Right forelimb (tissue), 1 donor: ENCODE measurements at regions not wholly inside any gene's neighbourhood (a gene's known extent, or its start where the extent isn't known, plus 50 kb on each side); places are given as distances from the start of the nearest gene placed in this dataset.
"Not testable (repeated sequence)": the region's sequence is repeated elsewhere in the genome, so short reads cannot be mapped to it uniquely, and the experiment has no call there.

Source experiments
- DNase-seq: peaks from one replicate; pipeline ENCODE4 v3.0.0-alpha.2; 2018

GRCh38 chr14:77985211-77985615 lies 185.0 kb upstream of the NRXN3 start:
- peak; percentile 46 for DNase-seq

- no peak for DNase-seq
Measured at GRCh38 chr14:77986773-77987172, 183.4 kb upstream of the NRXN3 start.

GRCh38 chr14:77988096-77988870 lies 181.9 kb upstream of the NRXN3 start:
- DNase-seq = no peak

GRCh38 chr14:77988970-77989369 lies 181.2 kb upstream of the NRXN3 start:
- DNase-seq = no peak

- DNase-seq = no peak
Measured at GRCh38 chr14:77989441-77989991, 180.7 kb upstream of the NRXN3 start.

GRCh38 chr14:77990337-77990736 lies 179.8 kb upstream of the NRXN3 start:
- no peak for DNase-seq

GRCh38 chr14:77991128-77991772 lies 178.9 kb upstream of the NRXN3 start:
- DNase-seq = no peak

- no peak for DNase-seq
Measured at GRCh38 chr14:78005325-78005724, 164.8 kb upstream of the NRXN3 start.

- no peak for DNase-seq
Measured at GRCh38 chr14:78007160-78007559, 163.0 kb upstream of the NRXN3 start.

GRCh38 chr14:78010688-78011087 lies 159.5 kb upstream of the NRXN3 start:
- DNase-seq = no peak

- DNase-seq = not testable (repeated sequence)
Measured at GRCh38 chr14:78013911-78014310, 156.3 kb upstream of the NRXN3 start.

- no peak for DNase-seq
Measured at GRCh38 chr14:78016532-78016931, 153.6 kb upstream of the NRXN3 start.

- DNase-seq = no peak
Measured at GRCh38 chr14:78018283-78018682, 151.9 kb upstream of the NRXN3 start.

- DNase-seq = peak; percentile 51
Measured at GRCh38 chr14:78022059-78022458, 148.1 kb upstream of the NRXN3 start.

GRCh38 chr14:78023112-78023511 lies 147.1 kb upstream of the NRXN3 start:
- no peak for DNase-seq

- no peak for DNase-seq
Measured at GRCh38 chr14:78028471-78028870, 141.7 kb upstream of the NRXN3 start.

- no peak for DNase-seq
Measured at GRCh38 chr14:78029601-78030372, 140.4 kb upstream of the NRXN3 start.

GRCh38 chr14:78043349-78043748 lies 126.8 kb upstream of the NRXN3 start:
- no peak for DNase-seq

- DNase-seq = no peak
Measured at GRCh38 chr14:78048120-78048519, 122.1 kb upstream of the NRXN3 start.

- not testable (repeated sequence) for DNase-seq
Measured at GRCh38 chr14:78056890-78057289, 113.3 kb upstream of the NRXN3 start.

- DNase-seq = no peak
Measured at GRCh38 chr14:78070344-78070743, 99.8 kb upstream of the NRXN3 start.

GRCh38 chr14:78071016-78071549 lies 99.1 kb upstream of the NRXN3 start:
- no peak for DNase-seq

- no peak for DNase-seq
Measured at GRCh38 chr14:78073028-78073427, 97.1 kb upstream of the NRXN3 start.
